Parathyroid adenoma (tissue), 2 donors: ENCODE measurements at regions not wholly inside any gene's neighbourhood (a gene's known extent, or its start where the extent isn't known, plus 50 kb on each side); places are given as distances from the start of the nearest gene placed in this dataset.

Source experiments
- H2AFZ ChIP-seq: fragments of 300-600 bp; sonication (generic); one replicate; pipeline ENCODE4 v1.7.0; 2017; ENCODE audit warnings: antibody characterized with exemption, mild to moderate bottlenecking
- H3K27ac ChIP-seq: fragments of 300-600 bp; sonication (generic); one replicate; pipeline ENCODE4 v1.7.0; 2017
- H3K27me3 ChIP-seq: fragments of 300-600 bp; sonication (generic); one replicate; pipeline ENCODE4 v1.7.0; 2017; ENCODE audit warnings: low read length; ENCODE audit not compliant: control insufficient read depth, insufficient read depth
- H3K36me3 ChIP-seq: fragments of 300-600 bp; sonication (generic); one replicate; pipeline ENCODE4 v1.7.0; 2017; ENCODE audit warnings: low read length; ENCODE audit not compliant: control insufficient read depth, insufficient read depth
- H3K4me1 ChIP-seq: fragments of 300-600 bp; sonication (generic); one replicate; pipeline ENCODE4 v1.7.0; 2017; ENCODE audit warnings: control low read depth
- H3K4me2 ChIP-seq: fragments of 300-600 bp; sonication (generic); one replicate; pipeline ENCODE4 v1.7.0; 2017; ENCODE audit warnings: low read length
- H3K4me3 ChIP-seq: fragments of 300-600 bp; sonication (generic); one replicate; pipeline ENCODE4 v1.7.0; 2017; ENCODE audit warnings: low read depth, low read length
- H3K79me2 ChIP-seq: fragments of 300-600 bp; sonication (generic); one replicate; pipeline ENCODE4 v1.7.0; 2017; ENCODE audit warnings: control low read depth
- H3K9ac ChIP-seq: fragments of 300-600 bp; sonication (generic); one replicate; pipeline ENCODE4 v1.7.0; 2017; ENCODE audit warnings: mild to moderate bottlenecking
- H3K9me3 ChIP-seq: fragments of 300-600 bp; sonication (generic); one replicate; pipeline ENCODE4 v1.7.0; 2017; ENCODE audit warnings: low read length; ENCODE audit not compliant: control insufficient read depth
- TF ChIP-seq, protein P1 (sequence below): fragments of 300-600 bp; sonication (generic); IDR thresholded peaks from one replicate; pipeline ENCODE4 v1.7.0; 2017; ENCODE audit warnings: antibody characterized with exemption, mild to moderate bottlenecking
- donor health status: primary hyperparathyroidism.

DNA sequence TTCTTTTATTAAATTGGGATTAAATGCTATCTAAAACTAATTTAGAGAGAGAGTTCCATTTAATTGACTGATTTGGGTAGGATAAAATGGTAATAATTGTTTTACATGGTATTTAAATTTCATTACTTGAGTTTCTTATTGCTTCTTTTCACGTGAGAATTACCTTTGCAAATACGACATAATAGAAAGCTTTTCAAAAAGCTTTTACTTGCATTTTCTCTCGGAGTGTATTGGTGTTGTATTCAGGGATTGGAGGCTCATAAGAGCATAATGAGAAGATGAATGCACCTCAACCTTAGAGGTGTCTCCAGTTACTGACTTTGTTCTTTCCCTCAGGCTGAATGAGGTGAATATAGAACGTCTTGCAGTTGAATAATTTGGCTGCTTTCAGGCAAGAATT, 67.4 kb upstream of the CPHXL start:
- Histone ChIP-seq H3K9ac (no peak overlapping the region), H3K36me3 (no peaks in the 10 kb centered on the region), H3K4me1 (no peaks in the 10 kb centered on the region), H3K79me2 (no peaks in the 10 kb centered on the region), H3K4me2 (no peak overlapping the region), H3K27me3 (no peaks in the 10 kb centered on the region), H2AFZ (no peak overlapping the region), H3K4me3 (no peak overlapping the region), H3K9me3 (no peaks in the 10 kb centered on the region), H3K27ac (no peak overlapping the region)
- TF ChIP-seq, protein P1, sequence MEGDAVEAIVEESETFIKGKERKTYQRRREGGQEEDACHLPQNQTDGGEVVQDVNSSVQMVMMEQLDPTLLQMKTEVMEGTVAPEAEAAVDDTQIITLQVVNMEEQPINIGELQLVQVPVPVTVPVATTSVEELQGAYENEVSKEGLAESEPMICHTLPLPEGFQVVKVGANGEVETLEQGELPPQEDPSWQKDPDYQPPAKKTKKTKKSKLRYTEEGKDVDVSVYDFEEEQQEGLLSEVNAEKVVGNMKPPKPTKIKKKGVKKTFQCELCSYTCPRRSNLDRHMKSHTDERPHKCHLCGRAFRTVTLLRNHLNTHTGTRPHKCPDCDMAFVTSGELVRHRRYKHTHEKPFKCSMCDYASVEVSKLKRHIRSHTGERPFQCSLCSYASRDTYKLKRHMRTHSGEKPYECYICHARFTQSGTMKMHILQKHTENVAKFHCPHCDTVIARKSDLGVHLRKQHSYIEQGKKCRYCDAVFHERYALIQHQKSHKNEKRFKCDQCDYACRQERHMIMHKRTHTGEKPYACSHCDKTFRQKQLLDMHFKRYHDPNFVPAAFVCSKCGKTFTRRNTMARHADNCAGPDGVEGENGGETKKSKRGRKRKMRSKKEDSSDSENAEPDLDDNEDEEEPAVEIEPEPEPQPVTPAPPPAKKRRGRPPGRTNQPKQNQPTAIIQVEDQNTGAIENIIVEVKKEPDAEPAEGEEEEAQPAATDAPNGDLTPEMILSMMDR: no peak

DNA sequence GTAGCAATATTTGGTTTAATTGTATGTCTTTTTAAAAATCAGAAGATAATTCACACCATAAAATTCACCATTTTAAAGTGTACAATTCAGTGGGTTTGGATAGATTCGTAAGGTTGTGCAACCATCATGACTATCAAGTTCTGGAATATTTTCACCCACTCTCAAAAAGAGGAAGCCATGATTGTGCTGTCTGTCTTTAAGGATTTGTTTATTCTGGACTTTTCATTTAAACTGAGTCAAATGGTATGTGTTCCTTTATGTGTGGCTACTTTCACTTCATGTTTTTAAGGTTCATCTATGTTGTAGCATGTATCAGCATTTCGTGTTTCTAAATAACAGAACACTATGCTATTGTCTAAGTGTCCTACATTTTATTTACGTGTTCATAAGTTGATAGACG, 68.1 kb upstream of the CPHXL start:
- no peaks in the 10 kb centered on the region for H3K4me1 ChIP-seq
- no peak overlapping the region for H3K9ac ChIP-seq
- no peaks in the 10 kb centered on the region for H3K79me2 ChIP-seq
- H3K4me2 ChIP-seq: no peak overlapping the region
- TF ChIP-seq, protein P1: no peak
- H2AFZ ChIP-seq: no peak overlapping the region
- H3K36me3 ChIP-seq: no peaks in the 10 kb centered on the region
- H3K9me3 ChIP-seq: no peaks in the 10 kb centered on the region
- no peak overlapping the region for H3K27ac ChIP-seq
- H3K27me3 ChIP-seq: no peaks in the 10 kb centered on the region
- no peak overlapping the region for H3K4me3 ChIP-seq

DNA sequence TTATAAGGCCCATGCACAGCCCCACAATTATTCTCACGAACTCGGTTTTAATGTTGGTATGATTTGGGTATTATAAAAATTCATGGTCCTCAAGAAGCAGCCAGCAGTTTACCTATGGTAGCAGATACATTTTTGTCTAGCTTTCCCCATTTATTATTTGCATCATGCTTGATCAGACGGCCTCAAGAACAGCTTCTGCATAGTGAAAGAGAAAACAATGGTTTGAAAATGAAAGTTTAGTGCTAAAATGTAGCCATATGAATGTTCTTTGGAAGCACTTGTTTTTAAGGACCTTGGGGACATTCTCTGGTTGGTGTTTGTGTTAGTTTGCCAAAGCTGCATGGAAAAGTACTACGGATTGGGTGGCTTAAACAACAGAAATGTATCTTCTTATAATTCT, 72.4 kb upstream of the CPHXL start:
- Histone ChIP-seq H2AFZ (no peak overlapping the region), H3K27me3 (no peaks in the 10 kb centered on the region), H3K4me1 (no peaks in the 10 kb centered on the region), H3K36me3 (no peaks in the 10 kb centered on the region), H3K9me3 (no peaks in the 10 kb centered on the region), H3K79me2 (no peaks in the 10 kb centered on the region), H3K9ac (no peak overlapping the region), H3K4me3 (no peak overlapping the region), H3K27ac (no peak overlapping the region), H3K4me2 (no peak overlapping the region)
- TF ChIP-seq, protein P1: no peak

DNA sequence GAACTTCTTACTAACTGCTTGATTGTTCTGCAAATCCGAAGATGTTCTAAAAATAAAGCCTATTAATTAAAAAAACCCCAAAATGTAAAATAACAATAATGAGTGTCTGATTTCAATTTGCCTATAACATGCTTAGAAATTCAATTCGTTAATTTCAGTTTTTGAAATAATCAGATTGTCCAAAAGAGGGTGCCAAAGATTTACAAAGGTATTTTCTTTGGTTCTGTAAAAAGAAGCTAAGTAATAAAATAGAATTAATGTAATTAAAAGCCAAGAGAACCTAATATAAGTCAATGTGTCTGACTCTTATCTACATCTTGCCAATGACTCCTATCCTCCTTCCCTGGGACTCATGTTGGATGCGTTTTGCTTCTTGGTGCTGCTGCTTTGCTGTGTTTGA, 75.0 kb upstream of the CPHXL start:
- TF ChIP-seq, protein P1: no peak
- H3K27me3 ChIP-seq: no peaks in the 10 kb centered on the region
- no peaks in the 10 kb centered on the region for H3K36me3 ChIP-seq
- H3K9me3 ChIP-seq: no peaks in the 10 kb centered on the region
- no peak overlapping the region for H3K27ac ChIP-seq
- H3K4me1 ChIP-seq: no peaks in the 10 kb centered on the region
- no peak overlapping the region for H2AFZ ChIP-seq
- H3K4me2 ChIP-seq: no peak overlapping the region
- H3K79me2 ChIP-seq: no peaks in the 10 kb centered on the region
- H3K9ac ChIP-seq: no peak overlapping the region
- H3K4me3 ChIP-seq: no peak overlapping the region

DNA sequence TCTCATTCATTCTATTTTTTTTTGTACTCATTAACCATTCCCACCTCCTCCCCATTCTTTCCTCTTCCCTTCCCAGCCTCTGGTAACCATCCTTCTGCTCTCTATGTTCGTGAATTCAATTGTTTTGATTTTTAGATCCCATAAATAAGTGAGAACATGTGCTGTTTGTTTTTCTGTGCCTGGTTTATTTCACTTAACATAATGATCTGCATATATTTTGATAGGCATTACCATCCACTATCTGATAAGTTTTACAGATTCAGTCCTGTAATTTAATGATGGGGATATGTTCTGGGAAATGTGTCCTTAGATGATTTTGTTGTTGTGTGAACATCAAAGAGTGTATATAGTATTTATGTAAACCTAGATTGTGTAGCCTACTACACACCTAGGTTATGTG, 77.5 kb upstream of the CPHXL start:
- Histone ChIP-seq H3K9ac (no peak overlapping the region), H2AFZ (no peak overlapping the region), H3K36me3 (no peaks in the 10 kb centered on the region), H3K4me2 (no peak overlapping the region), H3K27me3 (no peaks in the 10 kb centered on the region), H3K4me1 (no peaks in the 10 kb centered on the region), H3K4me3 (no peak overlapping the region), H3K27ac (no peak overlapping the region), H3K79me2 (no peaks in the 10 kb centered on the region), H3K9me3 (no peaks in the 10 kb centered on the region)
- TF ChIP-seq, protein P1: no peak
